DMS79 treated with DMSO at 0.1 percent for 48 hours (cell line): ENCODE measurements at regions not wholly inside any gene's neighbourhood (a gene's known extent, or its start where the extent isn't known, plus 50 kb on each side); places are given as distances from the start of the nearest gene placed in this dataset.
"Not testable (repeated sequence)": the region's sequence is repeated elsewhere in the genome, so short reads cannot be mapped to it uniquely, and the experiment has no call there.

Source experiments
- DNase-seq: peaks from one replicate; lab custom pipeline; 2025; lab: John Stamatoyannopoulos, UW

GRCh38 chr5:116892993-116893392 lies 318.4 kb upstream of the SEMA6A start:
- no peak for DNase-seq

- DNase-seq = no peak
Observed at GRCh38 chr5:116887104-116887503, 312.5 kb upstream of the SEMA6A start.

- DNase-seq = no peak
Observed at GRCh38 chr5:116885825-116886224, 311.2 kb upstream of the SEMA6A start.

DNA sequence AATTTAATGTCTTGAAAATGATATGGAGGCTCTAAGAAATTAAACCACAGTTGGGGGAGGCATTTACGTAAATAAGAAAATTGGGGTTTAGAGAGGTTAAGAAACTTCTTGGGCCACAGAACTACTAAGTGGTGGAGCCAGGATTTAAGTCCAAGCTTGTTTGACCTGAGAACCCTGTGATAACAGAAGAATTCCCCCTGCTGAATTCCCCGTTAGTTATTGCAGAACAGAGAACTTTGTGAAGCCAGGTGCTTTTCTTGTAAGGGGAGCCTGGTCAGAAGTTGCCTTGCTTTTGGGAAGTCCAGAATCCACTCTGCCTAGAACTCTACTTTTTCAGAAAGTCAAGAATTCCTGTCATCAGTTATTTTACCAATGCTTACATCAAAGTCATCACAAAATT lies 309.3 kb upstream of the SEMA6A start:
- no peak for DNase-seq

GRCh38 chr5:116881921-116882531 lies 307.4 kb upstream of the SEMA6A start:
- peak; percentile 64 for DNase-seq

DNA sequence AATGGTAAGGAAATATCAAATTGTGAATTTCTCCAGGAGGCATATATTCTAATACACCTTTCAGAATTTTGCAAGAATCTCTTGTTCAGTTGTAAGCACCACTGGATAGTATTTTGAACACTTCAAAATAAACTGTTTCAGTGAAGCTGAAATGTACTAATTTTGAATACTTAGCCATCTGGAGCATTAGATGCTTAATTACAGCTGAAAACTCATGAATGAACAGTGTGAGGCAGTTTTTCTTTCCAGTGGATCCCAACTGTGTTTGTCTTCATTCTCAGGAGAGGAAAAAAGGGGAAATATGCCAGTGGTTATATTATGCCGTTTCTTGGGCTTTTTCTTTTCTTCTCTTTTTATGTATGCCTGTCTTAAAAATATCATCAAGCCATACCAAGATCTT lies 306.0 kb upstream of the SEMA6A start:
- no peak for DNase-seq

DNA sequence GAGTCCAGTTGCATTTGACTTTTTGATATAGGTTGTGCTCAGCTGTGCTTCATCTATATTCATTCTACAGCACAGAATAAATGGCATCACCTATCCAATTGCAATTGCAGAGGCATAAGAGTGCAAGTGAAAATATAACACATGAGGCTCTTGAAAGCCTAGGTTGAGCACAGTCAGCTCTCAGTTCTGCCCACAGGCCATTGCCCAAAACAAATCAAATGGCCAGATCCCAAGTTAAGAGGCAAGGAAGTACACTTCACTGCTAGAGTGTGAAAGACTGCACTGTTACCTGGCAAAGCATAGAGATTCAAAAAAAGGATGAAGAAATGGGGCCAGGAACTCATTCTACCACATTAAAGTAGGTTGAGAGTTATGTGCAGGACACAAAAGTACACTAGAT lies 305.5 kb upstream of the SEMA6A start:
- DNase-seq = peak; percentile 35

- DNase-seq = no peak
Observed at GRCh38 chr5:116876240-116876840, 301.7 kb upstream of the SEMA6A start.

- no peak for DNase-seq
Observed at GRCh38 chr5:116872986-116873385, 298.4 kb upstream of the SEMA6A start.

- no peak for DNase-seq
Observed at GRCh38 chr5:116872486-116872885, 297.9 kb upstream of the SEMA6A start.

- not testable (repeated sequence) for DNase-seq
Observed at GRCh38 chr5:116867825-116868224, 293.2 kb upstream of the SEMA6A start.

- DNase-seq = no peak
Observed at GRCh38 chr5:116865651-116866050, 291.0 kb upstream of the SEMA6A start.

GRCh38 chr5:116864838-116865190 lies 290.2 kb upstream of the SEMA6A start:
- no peak for DNase-seq

- no peak for DNase-seq
Observed at GRCh38 chr5:116864157-116864837, 289.7 kb upstream of the SEMA6A start.

- DNase-seq = no peak
Observed at GRCh38 chr5:116862632-116863455, 288.2 kb upstream of the SEMA6A start.

DNA sequence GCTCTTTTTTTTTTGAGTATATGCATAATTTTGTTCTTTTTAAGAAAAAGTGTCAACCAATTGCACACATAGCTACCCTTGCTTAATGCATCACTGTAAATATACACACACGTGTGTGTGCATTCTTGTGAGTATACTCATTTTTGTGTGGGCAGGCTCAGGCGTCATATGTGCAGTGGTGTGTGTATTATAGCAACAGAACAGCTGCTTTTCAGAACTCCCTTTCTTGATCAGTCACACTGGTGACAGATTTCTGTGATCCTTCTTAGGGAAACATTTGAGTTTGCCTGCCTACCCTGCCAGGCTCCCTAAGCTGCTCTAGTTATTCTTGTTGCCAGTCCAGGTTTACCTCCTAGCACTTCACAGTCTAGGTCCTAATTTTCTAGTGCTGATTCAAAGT lies 287.0 kb upstream of the SEMA6A start:
- no peak for DNase-seq

DNA sequence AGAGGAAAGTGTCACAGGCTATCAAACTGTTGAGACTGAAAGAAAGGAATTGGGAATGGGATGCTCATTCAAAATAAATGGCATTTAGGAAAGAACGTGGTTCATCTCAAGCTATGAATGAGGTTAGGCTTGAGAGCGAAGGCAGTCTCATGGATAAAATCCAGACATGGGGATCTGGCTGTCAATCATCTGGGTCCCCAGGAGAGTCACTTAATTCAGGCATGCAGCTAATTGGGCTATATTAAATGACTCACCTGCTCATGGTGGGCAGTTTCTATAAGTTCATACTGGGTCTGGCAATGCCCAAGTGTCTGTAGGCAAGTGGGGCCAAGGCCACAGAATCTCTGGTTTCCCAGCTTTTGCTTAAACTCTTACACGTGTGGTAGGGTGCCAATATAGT lies 286.5 kb upstream of the SEMA6A start:
- no peak for DNase-seq

DNA sequence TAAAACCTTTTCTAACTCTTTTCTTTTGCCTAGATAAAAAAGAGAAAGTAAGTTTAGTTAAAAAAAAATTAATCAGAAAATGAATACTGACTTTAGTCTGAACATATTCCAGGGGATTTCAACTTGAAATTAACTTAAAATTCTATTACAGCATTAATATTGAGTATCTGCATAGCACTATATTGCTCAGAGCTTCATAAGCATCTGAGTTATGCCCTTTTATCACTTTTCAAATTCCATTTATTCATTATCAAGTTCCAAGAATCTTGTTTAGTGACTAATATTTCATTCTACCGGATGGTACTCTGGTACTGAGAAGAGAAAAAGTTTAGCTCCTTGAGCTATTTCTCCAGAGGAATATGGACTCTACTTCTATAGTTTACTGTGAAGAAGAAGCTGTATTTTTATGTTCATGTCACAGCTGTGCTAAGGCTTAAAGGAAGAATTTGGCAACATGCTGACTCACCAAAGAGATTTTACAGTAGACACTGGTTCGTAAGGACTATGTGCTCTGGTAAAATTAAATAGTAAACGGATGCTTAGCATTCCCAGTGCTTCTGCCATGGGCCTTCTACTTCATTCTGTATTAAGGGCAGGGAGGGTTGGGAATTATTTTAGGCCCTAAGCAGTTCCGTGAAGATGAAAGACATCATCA lies 285.2 kb upstream of the SEMA6A start:
- no peak for DNase-seq

DNA sequence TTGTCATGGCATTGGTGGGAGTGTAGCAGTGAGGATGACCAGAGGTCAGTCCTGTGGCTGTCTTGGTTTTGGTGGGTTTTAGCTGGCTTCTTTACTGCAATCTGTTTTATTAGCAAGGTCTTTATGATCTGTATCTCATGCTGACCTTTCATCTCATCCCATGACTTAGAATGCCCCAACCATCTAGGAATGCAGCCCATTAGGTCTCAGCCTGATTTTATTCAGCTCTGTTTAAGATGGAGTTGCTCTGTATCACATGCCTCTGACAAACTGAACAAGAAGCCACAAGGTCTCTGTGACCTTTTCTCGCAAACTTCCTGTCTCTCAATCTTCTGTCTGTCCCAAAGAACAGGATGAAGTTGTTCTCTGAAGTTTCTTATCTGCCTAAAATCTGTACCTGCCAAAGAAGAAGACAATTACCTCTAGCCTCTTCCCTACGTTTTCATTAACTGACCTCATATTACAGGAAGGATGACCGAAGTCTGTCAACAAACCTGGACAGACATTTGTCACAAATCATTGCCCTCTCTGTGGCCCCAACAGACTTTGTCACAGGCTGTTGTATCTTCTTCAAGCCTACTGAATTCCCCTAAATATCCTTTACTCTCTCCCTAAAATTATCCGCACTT lies 284.2 kb upstream of the SEMA6A start:
- DNase-seq = no peak

DNA sequence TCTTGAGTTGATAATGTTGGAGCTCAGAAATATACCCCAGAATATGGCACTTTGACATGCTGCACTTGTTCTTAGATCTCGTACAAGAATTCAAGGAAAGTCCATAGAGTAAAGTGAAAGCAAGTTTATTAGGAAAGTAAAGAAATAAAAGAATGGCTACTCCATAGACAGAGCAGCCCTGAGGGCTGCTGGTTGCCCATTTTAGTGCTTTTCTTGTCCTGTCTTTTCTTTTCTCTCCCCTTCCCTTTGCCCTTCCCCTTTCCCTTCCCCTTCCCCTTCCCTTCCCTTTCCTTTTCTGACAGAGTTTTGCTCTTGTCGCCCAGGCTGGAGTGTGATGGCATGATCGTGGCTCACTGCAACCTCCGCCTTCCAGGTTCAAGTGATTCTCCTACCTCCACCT lies 283.4 kb upstream of the SEMA6A start:
- not testable (repeated sequence) for DNase-seq

- DNase-seq = no peak
Observed at GRCh38 chr5:116856271-116856670, 281.6 kb upstream of the SEMA6A start.

- DNase-seq = no peak
Observed at GRCh38 chr5:116853992-116854391, 279.4 kb upstream of the SEMA6A start.
